SH-SY5Y (cell line): ENCODE measurements at regions not wholly inside any gene's neighbourhood (a gene's known extent, or its start where the extent isn't known, plus 50 kb on each side); places are given as distances from the start of the nearest gene placed in this dataset.

Source experiments
- GATA2 ChIP-seq: IDR thresholded peaks from 2 replicates; pipeline ENCODE4 v1.6.1; 2011; ENCODE audit warnings: mild to moderate bottlenecking, low read depth, low read length
- GATA3 ChIP-seq: IDR thresholded peaks from 2 replicates; pipeline ENCODE4 v1.6.1; 2011; ENCODE audit warnings: low read depth, mild to moderate bottlenecking, low read length, moderate library complexity

GRCh38 chr12:19994968-19995367 is 373.4 kb upstream of the PDE3A start:
- TF ChIP-seq GATA2 = no peak
- TF ChIP-seq GATA3 = no peak
